C4-2B (cell line): ENCODE measurements at regions not wholly inside any gene's neighbourhood (a gene's known extent, or its start where the extent isn't known, plus 50 kb on each side); places are given as distances from the start of the nearest gene placed in this dataset.

Source experiments
- ZFX ChIP-seq: fragments of 450-650 bp; IDR thresholded peaks from 2 replicates; pipeline ENCODE4 v1.6.1; 2017
- TF ChIP-seq, protein P1 (sequence below): fragments of 450-650 bp; conservative IDR thresholded peaks from 2 replicates; pipeline ENCODE4 v1.5.1; 2017; ENCODE audit warnings: mild to moderate bottlenecking

DNA sequence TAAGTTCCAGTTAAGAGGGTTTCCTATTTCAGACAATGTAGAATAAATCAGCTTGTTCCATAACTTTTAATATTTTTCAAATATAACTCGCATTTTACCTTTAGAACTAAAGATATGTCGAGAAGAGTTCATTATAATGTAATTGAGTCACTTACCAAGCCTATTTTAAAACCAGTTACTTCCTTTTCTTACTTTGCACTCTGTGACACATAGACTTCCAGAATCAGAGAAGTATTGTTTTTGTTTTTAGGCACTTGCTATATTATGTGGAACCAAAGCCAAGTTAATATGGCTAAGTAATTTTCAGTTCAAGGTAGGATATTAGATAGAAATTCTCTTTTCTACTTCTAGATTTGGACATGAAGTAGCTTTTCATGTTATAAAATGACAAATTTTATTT lies 182.7 kb upstream of the PRPS1L1 start:
- TF ChIP-seq, protein P1, sequence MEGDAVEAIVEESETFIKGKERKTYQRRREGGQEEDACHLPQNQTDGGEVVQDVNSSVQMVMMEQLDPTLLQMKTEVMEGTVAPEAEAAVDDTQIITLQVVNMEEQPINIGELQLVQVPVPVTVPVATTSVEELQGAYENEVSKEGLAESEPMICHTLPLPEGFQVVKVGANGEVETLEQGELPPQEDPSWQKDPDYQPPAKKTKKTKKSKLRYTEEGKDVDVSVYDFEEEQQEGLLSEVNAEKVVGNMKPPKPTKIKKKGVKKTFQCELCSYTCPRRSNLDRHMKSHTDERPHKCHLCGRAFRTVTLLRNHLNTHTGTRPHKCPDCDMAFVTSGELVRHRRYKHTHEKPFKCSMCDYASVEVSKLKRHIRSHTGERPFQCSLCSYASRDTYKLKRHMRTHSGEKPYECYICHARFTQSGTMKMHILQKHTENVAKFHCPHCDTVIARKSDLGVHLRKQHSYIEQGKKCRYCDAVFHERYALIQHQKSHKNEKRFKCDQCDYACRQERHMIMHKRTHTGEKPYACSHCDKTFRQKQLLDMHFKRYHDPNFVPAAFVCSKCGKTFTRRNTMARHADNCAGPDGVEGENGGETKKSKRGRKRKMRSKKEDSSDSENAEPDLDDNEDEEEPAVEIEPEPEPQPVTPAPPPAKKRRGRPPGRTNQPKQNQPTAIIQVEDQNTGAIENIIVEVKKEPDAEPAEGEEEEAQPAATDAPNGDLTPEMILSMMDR, result no peak
- no peak for TF ChIP-seq ZFX
